OCI-LY3 (cell line): ENCODE measurements at regions not wholly inside any gene's neighbourhood (a gene's known extent, or its start where the extent isn't known, plus 50 kb on each side); places are given as distances from the start of the nearest gene placed in this dataset.

ENCODE experiments used
- EZH2phosphoT487 ChIP-seq: fragments of 200-600 bp; shearing (Covaris generic); IDR thresholded peaks from 2 replicates; pipeline ENCODE4 v1.6.1; 2018; ENCODE audit warnings: antibody characterized with exemption, mixed run types, low read depth
- TF ChIP-seq, protein P1 (sequence below): fragments of 200-600, 300-600 bp; sonication (generic); IDR thresholded peaks from 2 replicates; pipeline ENCODE4 v1.5.1; 2014; ENCODE audit warnings: antibody characterized with exemption, low read length, low read depth

DNA sequence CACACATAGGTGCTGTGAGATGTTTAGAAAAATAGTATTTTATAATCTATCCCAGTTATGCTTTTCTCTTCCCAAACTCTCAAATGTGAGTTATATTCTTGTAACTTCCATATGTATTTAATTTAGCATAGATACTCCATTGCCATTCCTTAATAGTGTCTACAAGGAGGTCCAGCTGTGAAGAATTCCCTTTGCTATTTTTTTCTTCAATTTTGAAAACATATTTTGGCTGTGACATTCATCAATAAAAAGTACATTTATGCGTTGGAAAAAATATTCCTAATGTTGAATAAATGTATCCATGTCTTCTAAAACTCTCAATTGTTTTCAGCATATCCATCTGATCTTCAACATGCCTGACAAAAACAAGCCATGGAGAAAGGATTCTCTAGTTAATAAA lies 1402.0 kb upstream of the SEL1L start:
- TF ChIP-seq, protein P1, sequence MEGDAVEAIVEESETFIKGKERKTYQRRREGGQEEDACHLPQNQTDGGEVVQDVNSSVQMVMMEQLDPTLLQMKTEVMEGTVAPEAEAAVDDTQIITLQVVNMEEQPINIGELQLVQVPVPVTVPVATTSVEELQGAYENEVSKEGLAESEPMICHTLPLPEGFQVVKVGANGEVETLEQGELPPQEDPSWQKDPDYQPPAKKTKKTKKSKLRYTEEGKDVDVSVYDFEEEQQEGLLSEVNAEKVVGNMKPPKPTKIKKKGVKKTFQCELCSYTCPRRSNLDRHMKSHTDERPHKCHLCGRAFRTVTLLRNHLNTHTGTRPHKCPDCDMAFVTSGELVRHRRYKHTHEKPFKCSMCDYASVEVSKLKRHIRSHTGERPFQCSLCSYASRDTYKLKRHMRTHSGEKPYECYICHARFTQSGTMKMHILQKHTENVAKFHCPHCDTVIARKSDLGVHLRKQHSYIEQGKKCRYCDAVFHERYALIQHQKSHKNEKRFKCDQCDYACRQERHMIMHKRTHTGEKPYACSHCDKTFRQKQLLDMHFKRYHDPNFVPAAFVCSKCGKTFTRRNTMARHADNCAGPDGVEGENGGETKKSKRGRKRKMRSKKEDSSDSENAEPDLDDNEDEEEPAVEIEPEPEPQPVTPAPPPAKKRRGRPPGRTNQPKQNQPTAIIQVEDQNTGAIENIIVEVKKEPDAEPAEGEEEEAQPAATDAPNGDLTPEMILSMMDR, result no peak
- TF ChIP-seq EZH2phosphoT487, result no peak
